GM21737 (cell line): ENCODE measurements at regions not wholly inside any gene's neighbourhood (a gene's known extent, or its start where the extent isn't known, plus 50 kb on each side); places are given as distances from the start of the nearest gene placed in this dataset.
A peak's percentile ranks its signal among the peaks of the same experiment; 100 is the strongest.
"Not testable (repeated sequence)": the region's sequence is repeated elsewhere in the genome, so short reads cannot be mapped to it uniquely, and the experiment has no call there.

Experiments used
- ATAC-seq: cut with Tn5 transposase; IDR thresholded peaks from one replicate; pipeline ENCODE4 v1.9.1; 2021; ENCODE audit warnings: mild to moderate bottlenecking, moderate library complexity; ENCODE audit not compliant: unreplicated experiment

DNA sequence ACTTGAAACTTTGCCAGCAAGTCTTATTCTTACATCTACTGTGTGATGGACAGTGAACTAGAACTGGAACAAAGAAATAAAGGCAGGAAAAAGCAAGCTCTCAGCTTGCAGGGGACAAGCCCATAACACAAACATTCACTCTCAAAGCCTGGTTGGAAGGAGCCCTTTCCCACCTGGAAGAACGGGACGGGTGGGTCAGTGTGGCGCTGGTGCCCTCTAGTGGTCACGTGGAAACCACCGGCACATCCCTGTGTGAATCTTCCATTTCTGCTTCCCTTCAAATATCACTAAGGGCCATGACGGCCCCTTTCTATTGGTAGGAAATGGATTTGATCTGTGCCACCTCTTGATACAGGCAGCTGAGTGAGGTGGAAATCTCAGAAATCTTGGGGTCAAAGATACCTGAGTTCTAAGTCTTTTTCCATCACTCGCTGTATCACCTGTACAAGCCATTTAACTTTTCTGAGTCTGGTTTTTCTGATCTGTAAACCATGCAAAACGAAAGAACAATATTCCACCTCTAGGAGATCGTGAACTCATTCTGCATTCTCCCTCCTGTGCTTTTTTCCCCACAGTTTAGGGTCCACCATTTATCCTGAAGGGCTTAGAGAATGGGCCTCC lies 211.6 kb downstream of the MSX2 start:
- ATAC-seq: no peak

DNA sequence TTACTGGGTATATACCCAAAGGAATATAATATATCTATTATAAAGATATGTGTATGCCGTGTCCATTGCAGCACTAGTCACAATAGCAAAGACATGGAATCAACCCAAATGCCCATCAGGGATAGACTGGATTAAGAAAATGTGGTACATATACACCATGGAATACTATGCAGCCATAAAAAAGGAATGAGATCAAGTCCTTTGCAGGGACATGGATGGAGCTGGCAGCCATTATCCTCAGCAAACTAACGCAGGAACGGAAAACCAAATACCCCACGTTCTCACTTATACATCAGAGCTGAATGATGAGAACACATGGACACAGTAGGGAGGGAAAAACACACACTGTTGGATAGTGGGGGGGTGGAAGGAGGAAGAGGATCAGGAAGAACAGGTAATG lies 206.7 kb downstream of the MSX2 start:
- not testable (repeated sequence) for ATAC-seq

DNA sequence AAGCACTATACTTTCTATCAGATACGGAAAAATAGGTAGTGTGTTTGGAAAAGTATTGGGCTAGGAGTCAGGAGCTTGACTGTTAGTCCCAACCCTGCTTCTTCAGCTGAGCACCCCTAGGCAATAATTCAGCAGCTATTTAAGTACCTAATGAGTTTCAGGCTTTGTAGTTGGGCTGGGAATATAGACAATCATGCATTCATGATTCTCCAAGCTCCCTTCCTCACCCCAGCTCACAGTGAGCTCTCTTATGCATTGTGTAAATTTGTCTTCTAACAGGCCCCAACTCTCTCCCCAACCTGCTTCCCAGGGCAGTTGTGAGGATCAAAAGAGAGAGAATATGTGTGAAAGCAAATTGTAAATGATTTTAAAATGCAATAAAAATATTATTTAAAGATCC lies 201.2 kb downstream of the MSX2 start:
- no peak for ATAC-seq

DNA sequence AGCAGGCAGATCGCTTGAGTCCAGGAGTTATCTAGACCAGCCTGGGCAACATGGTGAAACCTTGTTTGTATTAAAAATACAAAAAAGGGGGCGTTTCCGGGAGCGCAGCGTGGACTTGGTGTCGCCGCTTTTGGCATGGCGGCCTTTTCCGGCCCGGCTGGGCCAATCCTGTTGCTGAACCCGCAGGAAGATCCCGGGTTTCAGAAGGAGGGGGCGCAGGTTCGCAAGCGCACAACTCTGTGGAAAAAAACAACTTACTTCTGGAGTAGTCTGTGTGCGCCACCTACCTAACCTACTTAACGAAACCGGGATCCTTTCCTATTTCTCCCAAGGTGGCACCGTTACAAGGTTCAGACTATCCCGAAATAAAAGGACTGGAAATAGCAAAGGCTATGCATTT lies 198.6 kb downstream of the MSX2 start:
- ATAC-seq: no peak

DNA sequence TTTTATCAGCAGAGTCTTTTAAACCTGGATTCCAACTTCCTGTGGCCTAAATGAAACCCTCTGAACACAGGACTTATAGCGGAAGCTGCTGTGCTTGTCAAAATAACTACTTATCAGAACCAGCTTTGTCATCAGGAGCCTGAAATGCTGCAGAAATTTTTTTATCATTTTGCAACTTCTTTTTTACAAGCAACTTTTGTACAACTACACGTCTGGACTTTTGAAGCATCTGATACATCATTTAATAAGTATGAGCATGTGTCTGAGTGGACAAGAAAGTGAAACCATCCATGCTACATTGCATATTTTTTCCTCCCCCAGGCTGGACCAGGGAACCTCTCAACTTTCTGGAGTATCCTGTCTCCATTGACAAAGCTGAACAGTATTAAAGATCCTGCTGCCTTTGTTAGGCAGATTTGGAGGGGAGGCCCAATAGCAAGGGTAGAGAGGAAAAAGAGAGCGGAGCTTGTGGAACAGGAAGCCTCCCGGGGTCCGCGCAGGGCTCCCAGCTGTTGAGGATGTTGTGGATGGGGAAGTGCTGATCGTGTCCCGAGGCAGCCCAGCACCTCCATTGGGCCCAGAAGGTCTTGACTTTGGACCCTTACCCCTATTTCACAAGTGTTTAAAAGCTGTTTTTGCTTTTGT lies 196.6 kb downstream of the MSX2 start:
- ATAC-seq: no peak

DNA sequence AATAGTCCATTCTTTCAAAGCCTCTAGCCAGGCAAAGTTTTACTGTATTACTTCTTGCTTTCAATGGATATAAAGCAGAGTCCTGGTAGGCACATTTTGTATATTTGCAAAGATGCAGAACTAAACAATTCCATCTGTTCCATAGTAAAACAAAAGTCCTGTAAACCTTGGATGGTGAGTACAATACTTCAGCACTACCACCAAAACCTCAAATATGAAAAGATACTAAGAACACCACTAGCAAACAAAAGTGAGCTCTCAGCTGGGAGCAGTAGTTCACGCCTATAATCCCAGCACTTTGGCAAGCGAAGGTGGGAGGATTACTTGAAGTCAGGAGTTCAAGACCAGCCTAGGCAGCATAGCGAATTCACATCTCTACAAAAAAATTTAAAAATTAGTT lies 195.0 kb downstream of the MSX2 start:
- ATAC-seq: no peak

DNA sequence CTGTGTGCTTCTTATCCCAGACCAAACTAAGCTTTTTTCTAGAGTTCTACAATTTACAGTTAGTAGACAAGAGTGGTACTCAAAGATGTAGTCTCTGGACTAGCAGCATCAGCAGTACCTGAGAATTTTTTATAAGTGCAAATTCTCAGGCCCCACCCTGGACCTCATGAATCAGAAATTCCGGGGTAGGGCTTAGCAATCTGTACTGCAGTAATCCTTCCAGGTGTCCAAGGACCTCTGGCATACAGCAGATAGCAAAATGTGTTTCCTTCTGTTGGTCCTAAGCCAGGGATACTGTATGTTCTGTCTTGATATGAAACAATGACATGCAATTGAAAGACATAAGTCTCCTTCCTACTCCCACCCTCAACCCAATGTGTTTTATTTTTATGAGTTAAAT lies 194.3 kb downstream of the MSX2 start:
- ATAC-seq: no peak

DNA sequence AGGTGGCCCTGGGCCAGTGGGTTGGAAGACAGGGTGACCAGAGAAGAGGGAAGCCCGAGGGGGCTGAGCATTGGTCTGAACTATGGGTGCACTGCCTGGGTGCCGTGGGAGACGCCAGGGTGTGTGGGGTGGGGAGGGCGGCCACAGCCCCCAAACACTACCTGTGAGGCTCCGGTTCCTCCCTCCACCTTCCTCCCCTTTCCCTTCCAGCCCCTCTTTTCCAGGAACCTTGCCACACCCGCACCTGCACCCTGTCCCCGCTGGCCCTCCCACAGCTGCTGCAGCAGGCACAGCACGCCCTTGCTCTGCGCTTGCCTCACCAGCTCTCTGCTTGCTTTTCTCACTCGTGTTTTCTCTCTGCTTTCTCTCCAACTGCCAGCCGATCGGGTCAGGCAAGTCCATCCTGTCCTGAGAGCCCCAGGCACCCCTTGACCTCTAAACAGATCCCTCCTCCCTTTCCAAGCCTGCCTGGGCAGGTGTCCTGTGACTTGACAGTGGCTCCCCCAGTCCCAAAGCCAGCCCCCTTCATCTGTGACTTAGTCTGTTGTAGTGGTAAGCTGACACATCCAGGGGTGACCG lies 193.7 kb downstream of the MSX2 start:
- ATAC-seq: no peak

DNA sequence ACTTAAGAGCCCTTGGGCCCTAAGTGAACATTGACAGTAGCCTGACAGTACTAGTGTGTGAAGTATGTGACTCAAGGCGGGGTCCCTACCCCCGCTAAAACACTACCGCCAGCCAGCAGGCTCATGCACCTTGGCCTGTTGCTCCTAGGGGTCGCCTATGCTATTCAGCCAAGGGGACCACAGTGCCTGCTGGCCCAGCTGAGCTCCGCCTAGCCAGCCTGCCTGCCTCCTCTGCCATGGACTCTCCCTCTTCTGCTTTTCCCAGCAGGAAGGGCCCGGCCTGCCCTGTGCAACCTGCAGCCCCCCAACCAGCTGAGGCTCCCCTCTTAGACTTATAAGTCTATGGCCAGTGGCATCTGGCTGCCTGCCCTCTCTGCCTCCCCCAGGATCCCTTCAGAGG lies 193.1 kb downstream of the MSX2 start:
- not testable (repeated sequence) for ATAC-seq

DNA sequence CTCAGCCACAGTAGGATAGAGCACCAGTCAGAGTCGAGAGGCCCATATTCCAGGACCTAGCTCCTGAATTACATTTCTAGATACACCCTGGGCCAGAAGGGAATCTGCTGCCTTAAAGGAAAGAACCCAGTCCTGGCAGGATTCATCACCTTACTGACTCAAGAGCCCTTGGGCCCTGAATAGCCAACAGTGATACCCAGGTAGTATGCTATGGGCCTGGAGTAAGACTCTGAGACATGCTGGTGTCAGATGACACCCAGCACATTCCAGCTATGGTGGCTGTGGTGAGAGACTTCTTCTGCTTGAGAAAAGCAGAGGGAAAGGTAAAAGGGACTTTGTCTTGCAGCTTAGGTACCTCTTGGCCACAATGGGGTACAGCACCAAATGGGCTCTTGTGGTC lies 192.5 kb downstream of the MSX2 start:
- ATAC-seq: not testable (repeated sequence)

DNA sequence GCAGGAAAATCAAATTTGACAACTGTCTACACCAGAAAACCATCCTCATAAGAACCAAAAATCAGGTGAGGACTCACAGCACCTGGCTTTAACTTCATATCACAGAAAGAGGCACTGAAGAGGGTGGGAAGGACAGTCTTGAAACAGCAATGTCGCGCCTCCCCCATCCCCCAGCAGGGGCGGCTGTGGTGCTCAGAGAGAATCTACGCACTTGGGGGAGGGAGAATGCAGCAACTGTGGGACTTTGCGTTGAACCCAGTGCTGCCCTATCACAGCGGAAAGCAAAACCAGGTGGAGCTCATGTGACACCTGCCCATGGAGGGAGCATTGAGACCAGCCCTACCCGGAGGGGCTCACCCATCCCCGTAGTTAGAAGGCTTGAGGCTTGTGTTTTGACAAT lies 191.8 kb downstream of the MSX2 start:
- ATAC-seq: no peak

DNA sequence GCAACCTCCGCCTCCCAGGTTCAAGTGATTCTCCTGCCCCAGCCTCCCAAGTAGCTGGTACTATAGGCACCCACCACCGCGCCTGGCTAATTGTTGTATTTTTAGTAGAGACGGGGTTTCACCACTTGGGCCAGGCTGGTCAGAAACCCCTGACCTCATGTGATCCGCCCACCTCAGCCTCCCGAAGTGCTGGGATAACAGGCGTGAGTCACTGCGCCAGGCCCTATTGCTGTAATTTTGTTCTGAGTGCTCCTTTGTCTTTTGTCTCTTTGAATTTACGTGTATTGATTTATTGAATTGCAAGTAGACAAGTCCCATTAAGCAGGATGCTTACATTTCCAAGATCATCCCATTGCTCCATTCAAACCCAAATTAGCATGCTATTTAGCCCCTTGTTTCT lies 186.7 kb downstream of the MSX2 start:
- ATAC-seq: no peak

DNA sequence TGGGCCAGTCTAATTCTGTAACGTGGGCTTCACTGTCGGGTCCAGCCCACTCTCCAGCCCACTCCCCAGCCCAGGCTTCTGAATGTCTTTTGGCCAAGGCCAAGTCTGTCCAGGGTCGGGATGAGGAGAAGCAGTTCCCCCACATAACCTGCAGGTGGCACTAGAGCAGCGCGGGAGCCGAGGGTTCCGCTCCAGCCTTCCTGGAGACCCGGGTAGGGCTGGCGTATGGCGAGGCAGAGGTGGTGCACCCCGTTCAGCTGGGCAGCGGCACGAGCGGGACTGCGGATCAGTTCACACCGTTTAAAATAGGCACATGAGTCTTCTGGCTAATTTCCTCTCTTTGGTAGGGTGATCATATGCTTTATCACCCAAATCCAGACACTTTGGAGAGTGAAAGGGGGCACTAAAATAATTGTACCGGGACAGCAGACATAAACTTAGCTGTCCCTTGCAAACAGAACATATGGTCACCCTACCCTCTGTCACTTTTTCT lies 185.9 kb downstream of the MSX2 start:
- ATAC-seq: peak; percentile 91

DNA sequence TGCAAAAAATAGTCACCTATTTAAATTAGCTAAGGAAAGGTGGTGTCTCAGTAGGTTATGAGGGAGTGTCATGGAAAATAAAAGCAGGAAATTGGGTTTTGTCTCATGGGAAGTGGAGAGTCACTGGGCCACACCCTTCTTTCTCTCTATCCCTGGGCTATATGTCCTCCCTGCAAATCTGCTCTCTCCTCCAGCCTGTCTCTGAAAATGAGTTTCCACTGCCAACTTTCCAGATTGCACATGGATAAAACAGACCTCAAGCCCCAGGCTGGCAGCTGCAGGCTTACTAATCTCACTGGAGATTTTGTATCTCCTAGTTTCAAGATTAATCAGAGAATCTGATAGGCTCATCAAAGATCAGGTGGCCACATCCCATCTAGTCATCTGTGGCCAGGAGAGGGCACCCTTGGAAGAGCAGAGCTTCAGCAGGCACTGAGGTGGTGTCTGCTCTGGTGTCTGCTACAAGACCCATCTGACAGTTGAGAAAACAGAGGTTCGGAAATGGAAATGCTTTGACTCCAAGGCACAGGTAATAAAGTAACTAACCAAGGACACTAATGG lies 178.9 kb downstream of the MSX2 start:
- no peak for ATAC-seq

DNA sequence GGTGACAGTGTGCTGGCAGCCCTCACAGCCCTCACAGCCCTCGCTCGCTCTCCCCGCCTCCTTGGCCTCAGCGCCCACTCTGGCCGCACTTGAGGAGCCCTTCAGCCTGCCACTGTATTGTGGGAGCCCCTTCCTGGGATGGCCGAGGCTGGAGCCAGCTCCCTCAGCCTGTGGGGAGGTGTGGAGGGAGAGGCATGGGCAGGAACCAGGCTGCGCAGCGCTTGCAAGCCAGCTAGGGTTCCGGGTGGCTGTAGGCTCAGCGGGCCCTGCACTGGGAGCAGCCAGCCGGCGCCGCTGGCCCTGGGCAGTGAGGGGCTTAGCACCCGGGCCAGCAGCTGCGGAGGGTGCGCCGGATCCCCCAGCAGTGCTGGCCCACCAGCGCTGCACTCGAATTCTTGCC lies 177.0 kb downstream of the MSX2 start:
- no peak for ATAC-seq

DNA sequence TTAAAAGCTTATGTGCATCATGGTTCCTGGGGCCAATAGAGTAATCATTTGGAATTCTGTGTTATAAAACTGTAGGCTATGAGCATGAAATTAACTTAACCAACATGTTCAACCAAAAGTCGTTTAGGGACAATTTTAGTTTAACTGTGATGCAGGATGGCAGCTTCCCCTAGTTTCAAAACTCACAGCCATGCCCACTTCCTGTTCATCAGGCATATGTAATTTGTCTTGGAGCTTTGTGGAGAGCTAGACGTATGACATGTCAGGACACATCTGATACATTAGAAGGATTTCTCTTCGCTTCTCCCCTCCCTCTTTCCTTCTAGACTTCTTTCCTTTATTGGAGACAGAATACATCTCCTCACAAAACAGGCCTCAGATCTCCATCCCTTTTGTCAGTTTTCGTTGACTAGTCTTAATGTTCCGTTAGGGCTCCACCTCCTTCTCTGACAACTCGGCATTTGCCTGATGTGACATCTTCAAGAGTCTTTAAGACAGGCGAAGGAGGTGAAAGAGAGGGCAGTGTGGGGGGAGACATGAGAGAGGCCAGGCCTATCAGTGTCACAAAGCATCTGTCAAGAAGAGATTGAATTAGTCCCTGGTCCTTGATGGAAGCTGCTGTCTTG lies 176.0 kb downstream of the MSX2 start:
- no peak for ATAC-seq

DNA sequence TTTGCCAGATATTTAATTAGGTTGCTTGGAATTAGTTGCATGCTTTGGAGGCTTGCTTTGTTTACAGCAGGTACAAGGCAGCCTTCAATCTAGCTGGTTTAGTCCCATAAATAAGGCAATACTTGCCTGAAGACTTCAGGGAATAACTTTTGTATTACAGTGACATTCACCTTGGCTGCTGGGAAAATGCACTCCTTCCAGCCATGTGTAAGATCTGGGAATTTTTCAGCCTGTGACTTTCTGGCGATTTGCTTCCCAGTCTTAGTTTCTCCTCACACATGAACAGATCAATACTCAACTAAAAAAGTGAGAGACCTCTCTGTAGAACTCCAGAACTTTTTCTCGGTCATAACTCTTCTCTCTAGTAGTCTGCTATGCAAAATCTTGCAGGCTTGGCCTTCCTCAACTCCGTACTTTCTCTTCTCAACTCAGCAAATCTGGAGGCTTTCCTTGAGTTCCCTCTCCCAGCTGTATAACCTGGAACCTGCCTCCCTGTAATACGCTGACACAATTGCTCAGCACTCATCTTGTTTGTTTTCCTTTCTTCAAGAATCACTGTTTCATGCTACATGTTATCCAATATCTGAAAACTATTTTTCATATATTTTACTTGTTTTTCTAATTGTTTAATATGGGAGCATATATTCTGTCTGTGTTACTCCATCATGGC lies 173.0 kb downstream of the MSX2 start:
- ATAC-seq: no peak

DNA sequence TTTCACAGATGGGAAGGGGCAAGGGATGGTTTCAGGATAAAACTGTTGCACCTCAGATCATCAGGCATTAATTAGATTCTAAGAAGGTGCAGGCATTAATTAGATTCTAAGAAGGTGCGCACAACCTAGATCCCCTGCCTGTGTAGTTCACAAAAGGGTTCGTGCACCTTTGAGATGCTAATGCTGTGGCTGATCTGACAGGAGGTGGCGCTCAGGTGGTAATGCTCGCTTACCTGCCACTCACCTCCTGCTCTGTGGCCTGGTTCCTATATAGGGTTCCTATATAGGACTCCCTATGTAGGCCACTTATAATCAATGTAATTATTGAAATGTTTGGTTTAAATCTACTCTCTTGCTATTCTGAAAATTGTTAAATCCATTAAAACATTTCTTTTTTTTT lies 171.0 kb downstream of the MSX2 start:
- ATAC-seq: no peak

DNA sequence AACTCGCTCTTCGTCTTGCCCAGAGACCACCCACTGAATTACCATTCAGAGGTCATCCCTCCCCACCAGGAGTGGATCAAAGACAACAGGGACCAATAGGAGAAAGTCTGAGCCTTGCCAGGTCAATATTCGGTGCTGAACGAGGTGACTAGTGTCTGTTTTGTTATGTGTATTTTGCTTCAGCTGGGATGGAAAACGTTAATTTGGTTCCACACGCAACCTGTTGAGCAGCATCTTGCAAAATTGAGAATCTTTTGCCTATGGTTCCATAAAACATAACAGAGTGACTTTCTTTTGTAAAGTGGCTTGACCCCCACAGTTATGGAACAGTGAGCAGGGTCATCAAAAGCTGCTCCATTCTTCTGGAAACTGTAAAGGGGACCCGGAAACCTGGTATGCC lies 168.4 kb downstream of the MSX2 start:
- ATAC-seq: no peak

DNA sequence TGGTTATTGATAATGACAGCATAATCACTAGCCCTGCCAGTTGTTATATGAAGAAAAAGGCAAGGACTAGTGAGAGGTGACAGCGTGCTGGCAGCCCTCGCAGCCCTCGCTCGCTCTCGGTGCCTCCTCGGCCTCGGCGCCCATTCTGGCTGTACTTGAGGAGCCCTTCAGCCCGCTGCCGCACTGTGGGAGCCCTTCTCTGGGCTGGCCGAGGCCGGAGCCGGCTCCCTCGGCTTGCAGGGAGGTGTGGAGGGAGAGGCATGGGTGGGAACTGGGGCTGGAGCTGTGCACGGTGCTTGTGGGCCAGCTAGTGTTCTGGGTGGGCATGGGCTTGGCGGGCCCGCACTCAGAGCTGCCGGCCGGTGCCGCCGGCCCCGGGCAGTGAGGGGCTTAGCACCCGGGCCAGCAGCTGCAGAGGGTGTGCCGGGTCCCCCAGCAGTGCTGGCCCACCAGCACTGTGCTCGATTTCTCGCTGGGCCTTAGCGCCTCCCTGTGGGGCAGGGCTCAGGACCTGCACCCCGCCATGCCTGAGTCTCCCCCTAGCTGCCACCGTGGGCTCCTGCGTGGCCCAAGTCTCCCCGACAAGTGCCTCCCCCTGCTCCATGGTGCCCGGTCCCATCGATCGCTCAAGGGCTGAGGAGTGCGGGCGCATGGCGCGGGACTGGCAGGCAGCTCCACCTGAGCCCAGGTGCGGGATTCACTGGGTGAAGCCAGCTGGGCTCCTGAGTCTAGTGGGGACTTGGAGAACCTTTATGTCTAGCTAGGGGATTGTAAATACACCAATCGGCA lies 156.2 kb downstream of the MSX2 start:
- ATAC-seq: not testable (repeated sequence)
